PFSK-1 (cell line): ENCODE measurements at regions not wholly inside any gene's neighbourhood (a gene's known extent, or its start where the extent isn't known, plus 50 kb on each side); places are given as distances from the start of the nearest gene placed in this dataset.

Experiments
- POLR2AphosphoS5 ChIP-seq: IDR thresholded peaks from 2 replicates; pipeline ENCODE4 v1.6.1; 2012; ENCODE audit warnings: low read depth, mild to moderate bottlenecking, control low read depth, low read length, moderate library complexity
- TF ChIP-seq, protein P1 (sequence below), 2 experiments: IDR thresholded peaks; 2 replicates each; pipeline versions ENCODE4 v1.6.1 to v1.8.0; 2011 to 2012; ENCODE audit warnings: low read depth in 2 of 2, low read length in 2 of 2, control low read depth in 1 of 2, inconsistent platforms in 1 of 2, mild to moderate bottlenecking in 1 of 2, moderate library complexity in 1 of 2; ENCODE audit not compliant: insufficient read depth in 1 of 2

DNA sequence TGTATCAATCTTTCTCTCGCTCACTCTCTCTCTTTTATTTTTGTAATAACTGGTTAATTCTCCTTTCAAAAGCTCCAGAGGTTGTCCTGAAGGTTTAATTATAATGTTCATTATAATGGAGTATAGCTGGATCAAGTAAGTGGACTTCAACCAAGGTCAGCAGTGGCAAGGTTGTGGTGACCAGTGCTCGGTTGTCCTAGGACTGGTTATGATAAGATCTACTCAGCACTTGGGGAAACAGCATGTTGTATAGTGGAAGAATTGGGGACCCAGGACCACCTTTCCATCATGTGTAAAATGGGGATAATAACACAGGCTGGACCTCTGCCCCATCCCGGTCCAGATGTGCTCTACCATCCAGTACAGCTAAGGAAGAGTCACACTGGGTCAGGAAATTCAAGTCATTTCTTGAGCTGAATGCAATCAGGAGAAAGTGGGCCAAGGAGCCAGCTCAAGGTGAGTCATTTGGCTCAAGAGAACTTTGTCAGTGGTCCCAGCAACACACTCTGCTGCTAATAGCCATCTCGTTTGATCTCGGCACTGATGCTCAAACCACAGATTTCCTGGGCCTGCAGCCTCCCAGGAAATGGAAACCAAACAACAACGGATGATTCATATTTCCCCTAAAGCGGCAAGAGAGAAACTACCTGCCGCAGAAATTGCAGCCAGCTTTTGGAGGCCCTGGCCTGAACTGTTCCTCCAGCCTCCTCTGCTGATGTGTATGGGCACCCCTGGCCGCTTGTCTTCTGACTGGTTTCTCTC, 123.6 kb upstream of the RBPJ start:
- TF ChIP-seq POLR2AphosphoS5: no peak
- TF ChIP-seq, protein P1, sequence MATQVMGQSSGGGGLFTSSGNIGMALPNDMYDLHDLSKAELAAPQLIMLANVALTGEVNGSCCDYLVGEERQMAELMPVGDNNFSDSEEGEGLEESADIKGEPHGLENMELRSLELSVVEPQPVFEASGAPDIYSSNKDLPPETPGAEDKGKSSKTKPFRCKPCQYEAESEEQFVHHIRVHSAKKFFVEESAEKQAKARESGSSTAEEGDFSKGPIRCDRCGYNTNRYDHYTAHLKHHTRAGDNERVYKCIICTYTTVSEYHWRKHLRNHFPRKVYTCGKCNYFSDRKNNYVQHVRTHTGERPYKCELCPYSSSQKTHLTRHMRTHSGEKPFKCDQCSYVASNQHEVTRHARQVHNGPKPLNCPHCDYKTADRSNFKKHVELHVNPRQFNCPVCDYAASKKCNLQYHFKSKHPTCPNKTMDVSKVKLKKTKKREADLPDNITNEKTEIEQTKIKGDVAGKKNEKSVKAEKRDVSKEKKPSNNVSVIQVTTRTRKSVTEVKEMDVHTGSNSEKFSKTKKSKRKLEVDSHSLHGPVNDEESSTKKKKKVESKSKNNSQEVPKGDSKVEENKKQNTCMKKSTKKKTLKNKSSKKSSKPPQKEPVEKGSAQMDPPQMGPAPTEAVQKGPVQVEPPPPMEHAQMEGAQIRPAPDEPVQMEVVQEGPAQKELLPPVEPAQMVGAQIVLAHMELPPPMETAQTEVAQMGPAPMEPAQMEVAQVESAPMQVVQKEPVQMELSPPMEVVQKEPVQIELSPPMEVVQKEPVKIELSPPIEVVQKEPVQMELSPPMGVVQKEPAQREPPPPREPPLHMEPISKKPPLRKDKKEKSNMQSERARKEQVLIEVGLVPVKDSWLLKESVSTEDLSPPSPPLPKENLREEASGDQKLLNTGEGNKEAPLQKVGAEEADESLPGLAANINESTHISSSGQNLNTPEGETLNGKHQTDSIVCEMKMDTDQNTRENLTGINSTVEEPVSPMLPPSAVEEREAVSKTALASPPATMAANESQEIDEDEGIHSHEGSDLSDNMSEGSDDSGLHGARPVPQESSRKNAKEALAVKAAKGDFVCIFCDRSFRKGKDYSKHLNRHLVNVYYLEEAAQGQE (IDR thresholded peaks at IDR 0.05; ENCODE audit: insufficient read depth in 1 of 2, low read depth in 2 of 2, low read length in 2 of 2): peak in 1 of 2 experiments; percentile 55; a peak in 1 of 4 replicates
